MCF 10A (cell line): ENCODE measurements at regions not wholly inside any gene's neighbourhood (a gene's known extent, or its start where the extent isn't known, plus 50 kb on each side); places are given as distances from the start of the nearest gene placed in this dataset.

Source experiments
- BruUV-seq: library from RNA; stranded (reverse); fragments of 400-500 nt; replicated peaks from 2 replicates; lab custom pipeline; 2021; lab: Mats Ljungman, UMichigan
- CTCF ChIA-PET: fragments of 300-600 bp; sonication (Branson Sonifier 250); formaldehyde crosslinking; extraction: SDS; loops from one replicate; lab custom pipeline; 2021; ENCODE audit warnings: antibody characterized with exemption, inconsistent platforms; lab: Yijun Ruan, JAX
- POLR2A ChIA-PET: fragments of 300-600, 350-650 bp; sonication (Branson Sonifier 250); formaldehyde crosslinking; extraction: SDS; loops from one replicate; lab custom pipeline; 2020; ENCODE audit warnings: antibody characterized with exemption, inconsistent platforms; lab: Yijun Ruan, JAX
- DNase-seq: peaks from one replicate; pipeline ENCODE4 v3.0.0-alpha.2; 2018; ENCODE audit not compliant: unreplicated experiment
- H3K27ac Mint-ChIP-seq: one replicate; pipeline ENCODE4 v1.8.0; 2022; ENCODE audit warnings: mild to moderate bottlenecking, low read depth, mixed read lengths; ENCODE audit not compliant: unreplicated experiment
- H3K27me3 Mint-ChIP-seq: one replicate; pipeline ENCODE4 v1.8.0; 2022; ENCODE audit warnings: mixed read lengths; ENCODE audit not compliant: insufficient read depth, unreplicated experiment
- H3K36me3 Mint-ChIP-seq: one replicate; pipeline ENCODE4 v1.8.0; 2022; ENCODE audit warnings: mild to moderate bottlenecking, moderate library complexity, mixed read lengths; ENCODE audit not compliant: insufficient read depth, unreplicated experiment
- H3K4me1 Mint-ChIP-seq: one replicate; pipeline ENCODE4 v1.8.0; 2022; ENCODE audit warnings: mixed read lengths; ENCODE audit not compliant: insufficient read depth, unreplicated experiment
- H3K4me3 Mint-ChIP-seq: one replicate; pipeline ENCODE4 v1.8.0; 2022; ENCODE audit warnings: mild to moderate bottlenecking, moderate library complexity, mixed read lengths; ENCODE audit not compliant: unreplicated experiment
- H3K9me3 Mint-ChIP-seq: one replicate; pipeline ENCODE4 v1.8.0; 2022; ENCODE audit warnings: mixed read lengths; ENCODE audit not compliant: unreplicated experiment
- intact Hi-C: fragments of 100-400 bp; cut with micrococcal nuclease; formaldehyde crosslinking; loops from 2 replicates; pipeline ENCODE4 v1.14.1; 2022
- TF ChIP-seq, protein P1 (sequence below): fragments of 200-600 bp; IDR thresholded peaks from one replicate; pipeline ENCODE4 v1.8.0; 2022; ENCODE audit warnings: antibody characterized with exemption, mild to moderate bottlenecking; ENCODE audit not compliant: unreplicated experiment

DNA sequence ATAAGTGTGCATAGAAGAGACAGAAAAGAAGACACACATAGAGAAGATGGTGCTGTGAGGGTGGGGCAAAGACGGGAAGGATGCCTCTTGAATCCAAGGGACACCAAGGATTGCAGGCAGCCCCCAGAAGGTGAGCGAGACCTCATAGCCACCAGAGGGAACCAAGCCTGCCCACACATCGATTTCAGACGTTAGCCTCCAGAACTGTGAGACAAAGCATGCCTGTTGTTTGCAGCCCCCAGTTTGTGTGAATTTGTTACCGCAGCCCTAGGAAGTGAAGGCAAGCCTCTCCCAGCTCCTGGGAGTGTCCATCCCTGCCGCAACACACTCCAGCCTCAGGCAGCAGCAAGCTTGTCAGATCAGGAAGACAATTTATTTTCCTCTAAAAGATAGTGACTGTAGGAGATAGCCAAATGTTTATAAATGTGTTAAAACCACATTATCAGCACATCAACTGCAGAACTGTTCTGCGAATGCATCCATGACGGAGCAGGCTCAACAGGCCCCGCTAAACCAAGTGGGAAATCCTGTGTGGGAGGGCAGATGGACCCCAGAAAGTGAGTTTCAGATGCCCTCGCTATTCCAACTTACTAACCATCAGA, 543.3 kb downstream of the MATN1 start:
- Mint-ChIP-seq H3K4me3 (no peak overlapping the region), H3K4me1 (no peaks in the 10 kb centered on the region), H3K27me3 (peaks cover 58% of the 10 kb centered on the region), H3K9me3 (no peaks in the 10 kb centered on the region), H3K27ac (no peak overlapping the region), H3K36me3 (peaks cover 6% of the 10 kb centered on the region)
- no peak for DNase-seq
- TF ChIP-seq, protein P1, sequence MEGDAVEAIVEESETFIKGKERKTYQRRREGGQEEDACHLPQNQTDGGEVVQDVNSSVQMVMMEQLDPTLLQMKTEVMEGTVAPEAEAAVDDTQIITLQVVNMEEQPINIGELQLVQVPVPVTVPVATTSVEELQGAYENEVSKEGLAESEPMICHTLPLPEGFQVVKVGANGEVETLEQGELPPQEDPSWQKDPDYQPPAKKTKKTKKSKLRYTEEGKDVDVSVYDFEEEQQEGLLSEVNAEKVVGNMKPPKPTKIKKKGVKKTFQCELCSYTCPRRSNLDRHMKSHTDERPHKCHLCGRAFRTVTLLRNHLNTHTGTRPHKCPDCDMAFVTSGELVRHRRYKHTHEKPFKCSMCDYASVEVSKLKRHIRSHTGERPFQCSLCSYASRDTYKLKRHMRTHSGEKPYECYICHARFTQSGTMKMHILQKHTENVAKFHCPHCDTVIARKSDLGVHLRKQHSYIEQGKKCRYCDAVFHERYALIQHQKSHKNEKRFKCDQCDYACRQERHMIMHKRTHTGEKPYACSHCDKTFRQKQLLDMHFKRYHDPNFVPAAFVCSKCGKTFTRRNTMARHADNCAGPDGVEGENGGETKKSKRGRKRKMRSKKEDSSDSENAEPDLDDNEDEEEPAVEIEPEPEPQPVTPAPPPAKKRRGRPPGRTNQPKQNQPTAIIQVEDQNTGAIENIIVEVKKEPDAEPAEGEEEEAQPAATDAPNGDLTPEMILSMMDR = no peak
- ChIA-PET CTCF (no interaction called here), POLR2A (no interaction called here)
- intact Hi-C loops = no loop called here
- no TSS peak for BruUV-seq

DNA sequence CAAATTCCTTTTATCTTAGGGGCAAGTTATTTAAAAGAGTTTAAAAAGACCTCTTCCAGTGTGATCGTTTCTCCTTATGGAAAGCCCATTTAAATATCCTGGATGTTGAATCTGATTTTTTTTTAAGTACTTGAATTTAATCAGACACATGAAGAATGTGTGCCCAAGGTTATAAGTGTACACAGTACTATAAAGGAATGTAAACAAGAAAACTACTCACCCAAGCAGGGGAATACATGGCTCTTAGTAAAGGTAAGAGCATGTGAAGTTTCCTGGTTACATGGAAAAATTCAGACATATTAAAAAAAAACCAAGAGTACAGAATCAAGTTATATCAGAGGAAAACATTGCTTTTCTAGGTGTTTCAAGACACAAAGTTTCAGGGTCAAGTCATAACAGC, 546.9 kb downstream of the MATN1 start:
- POLR2A ChIA-PET = no interaction called here
- Mint-ChIP-seq H3K9me3 (no peaks in the 10 kb centered on the region), H3K27me3 (peaks cover 44% of the 10 kb centered on the region), H3K36me3 (peaks cover 6% of the 10 kb centered on the region), H3K4me1 (no peaks in the 10 kb centered on the region), H3K4me3 (no peak overlapping the region), H3K27ac (no peak overlapping the region)
- intact Hi-C loops = no loop called here
- no peak for DNase-seq
- CTCF ChIA-PET = no interaction called here
- BruUV-seq = no TSS peak
- TF ChIP-seq, protein P1 = no peak

DNA sequence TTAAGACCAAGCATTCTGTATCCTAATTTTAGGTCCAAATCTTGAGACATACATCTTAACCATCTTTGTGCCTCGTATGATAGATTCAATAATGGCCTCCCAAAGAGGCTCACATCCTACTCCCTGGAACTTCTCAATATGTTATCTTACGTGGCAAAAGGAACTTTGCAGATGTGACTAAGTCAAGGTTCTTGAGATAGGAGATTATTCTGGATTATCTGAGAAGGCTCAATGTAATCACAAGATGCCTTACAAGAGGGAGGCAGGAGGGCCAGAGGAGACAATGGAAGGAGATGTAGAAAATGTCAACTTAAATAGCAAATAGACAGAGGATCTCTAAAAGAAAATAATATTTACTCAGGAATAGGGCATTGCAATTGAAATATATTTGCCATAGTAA, 548.9 kb downstream of the MATN1 start:
- Mint-ChIP-seq H3K27me3 (peaks cover 38% of the 10 kb centered on the region), H3K4me3 (no peak overlapping the region), H3K4me1 (no peaks in the 10 kb centered on the region), H3K9me3 (no peaks in the 10 kb centered on the region), H3K36me3 (peaks cover 6% of the 10 kb centered on the region), H3K27ac (no peak overlapping the region)
- no peak for DNase-seq
- BruUV-seq = no TSS peak
- intact Hi-C loops = no loop called here
- ChIA-PET CTCF (no interaction called here), POLR2A (no interaction called here)
- TF ChIP-seq, protein P1 = no peak

DNA sequence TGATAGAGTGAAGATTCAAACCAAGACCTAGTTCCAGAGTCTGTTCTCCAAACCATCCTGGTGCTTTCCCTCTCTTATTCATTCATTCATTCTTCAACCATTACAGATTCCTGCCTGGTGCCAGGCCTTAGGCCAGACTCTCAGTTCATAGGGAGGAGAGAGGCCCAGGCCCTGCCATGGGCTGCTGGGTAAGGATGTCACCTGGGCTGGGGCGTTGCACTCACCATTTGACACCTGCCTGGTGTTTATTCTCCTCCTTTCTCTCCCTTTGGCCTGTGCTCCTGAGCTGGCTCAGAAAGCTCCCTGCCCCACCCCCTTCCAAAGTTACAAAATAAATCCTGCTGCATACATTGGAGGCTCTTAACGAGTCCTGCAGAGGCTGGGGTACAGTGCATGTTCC, 549.8 kb downstream of the MATN1 start:
- H3K4me1 Mint-ChIP-seq = no peaks in the 10 kb centered on the region
- no peaks in the 10 kb centered on the region for H3K9me3 Mint-ChIP-seq
- TF ChIP-seq, protein P1 = no peak
- no peaks in the 10 kb centered on the region for H3K36me3 Mint-ChIP-seq
- intact Hi-C loops = no loop called here
- no peak overlapping the region for H3K27ac Mint-ChIP-seq
- ChIA-PET CTCF (no interaction called here), POLR2A (no interaction called here)
- no TSS peak for BruUV-seq
- no peak for DNase-seq
- peaks cover 35% of the 10 kb centered on the region for H3K27me3 Mint-ChIP-seq
- H3K4me3 Mint-ChIP-seq = no peak overlapping the region
